Lung (tissue), 11 donors: ENCODE measurements at regions not wholly inside any gene's neighbourhood (a gene's known extent, or its start where the extent isn't known, plus 50 kb on each side); places are given as distances from the start of the nearest gene placed in this dataset.

Source experiments
- ATAC-seq: fragments of 200-7000 bp; cut with Tn5 transposase; one replicate; pipeline ENCODE4 v1.9.1; 2020; ENCODE audit warnings: moderate number of reproducible peaks; ENCODE audit not compliant: insufficient read depth, low FRiP score
- DNase-seq, 3 donors: peaks; one replicate each; pipeline ENCODE4 v3.0.0-alpha.2; 2013 to 2017
- H3K27ac ChIP-seq, 2 donors: one replicate each; pipeline ENCODE4 v1.5.1; 2013; ENCODE audit warnings: mild to moderate bottlenecking in 2 of 2, moderate library complexity in 2 of 2, control low read depth in 1 of 2, inconsistent platforms in 1 of 2, low read depth in 1 of 2, low read length in 1 of 2
- H3K27me3 ChIP-seq, 3 donors: one replicate each; pipeline ENCODE4 v1.5.1; 2013; ENCODE audit warnings: low read length in 2 of 3; ENCODE audit not compliant: control insufficient read depth in 3 of 3, insufficient read depth in 3 of 3
- H3K36me3 ChIP-seq, 4 donors: one replicate each; pipeline ENCODE4 v1.5.1; 2013; ENCODE audit warnings: low read length in 4 of 4, mild to moderate bottlenecking in 1 of 4, moderate library complexity in 1 of 4; ENCODE audit not compliant: control insufficient read depth in 4 of 4, insufficient read depth in 4 of 4
- H3K4me1 ChIP-seq, 5 donors: one replicate each; pipeline ENCODE4 v1.5.1; 2013; ENCODE audit warnings: low read length in 5 of 5, mild to moderate bottlenecking in 2 of 5, moderate library complexity in 1 of 5; ENCODE audit not compliant: control insufficient read depth in 5 of 5, insufficient read depth in 5 of 5
- H3K4me3 ChIP-seq: one replicate; pipeline ENCODE4 v1.5.1; 2013; ENCODE audit warnings: mild to moderate bottlenecking, control low read depth, moderate library complexity
- H3K9ac ChIP-seq, 2 donors: one replicate each; pipeline ENCODE4 v1.5.1; 2013; ENCODE audit warnings: low read length in 2 of 2, control low read depth in 1 of 2; ENCODE audit not compliant: insufficient read depth in 1 of 2
- H3K9me3 ChIP-seq, 4 donors: one replicate each; pipeline ENCODE4 v1.5.1; 2013; ENCODE audit warnings: low read length in 3 of 4, mild to moderate bottlenecking in 1 of 4, moderate library complexity in 1 of 4; ENCODE audit not compliant: control insufficient read depth in 4 of 4, insufficient read depth in 3 of 4
- CTCF ChIP-seq: IDR thresholded peaks from 2 replicates; pipeline ENCODE4 v1.5.1; 2012; ENCODE audit warnings: mild to moderate bottlenecking; ENCODE audit errors: control extremely low read depth, extremely low read depth
- WGBS, 2 donors: extraction: QIAGEN DNeasy Blood & Tissue Kit; methylation state at CpG; one replicate each; pipeline ENCODE4 v1.1.7; 2013; 5-methylcytosine and 5-hydroxymethylcytosine counted together
- donor health status: control.
- donor health status: control.
- donor health status: Bipolar disorder and iron deficiency.
- donor health status: healthy.
- donor health status: DM: yes; HTN: yes; CAD: no.

GRCh38 chr4:24137671-24138601, 248.1 kb upstream of the PPARGC1A start:
- ATAC-seq, result no peak
- Histone ChIP-seq H3K9ac (no peak overlapping the region), H3K27ac (no peak overlapping the region), H3K27me3 (peaks cover 0 to 3% (median 0%) of the 10 kb centered on the region in 3 donors), H3K4me1 (peaks cover 0 to 12% (median 9%) of the 10 kb centered on the region in 5 donors), H3K36me3 (no peaks in the 10 kb centered on the region), H3K9me3 (no peaks in the 10 kb centered on the region), H3K4me3 (no peak overlapping the region)
- DNase-seq, result peak; percentile 13 to 70 (median 50)
- no peak for TF ChIP-seq CTCF
- WGBS, 2 donors, result 69 to 73% methylated on average over 8 of the region's 8 CpGs

GRCh38 chr4:24131954-24132673, 242.3 kb upstream of the PPARGC1A start:
- no peak overlapping the region for H3K4me3 ChIP-seq
- WGBS, 2 donors, result 78 to 84% methylated on average over 8 of the region's 8 CpGs
- H3K27ac ChIP-seq, result no peak overlapping the region
- no peaks in the 10 kb centered on the region for H3K9me3 ChIP-seq
- H3K4me1 ChIP-seq, result peaks cover 0 to 3% (median 0%) of the 10 kb centered on the region in 5 donors
- H3K27me3 ChIP-seq, result no peaks in the 10 kb centered on the region
- DNase-seq (no peak), ATAC-seq (no peak)
- no peak for TF ChIP-seq CTCF
- H3K36me3 ChIP-seq, result no peaks in the 10 kb centered on the region
- no peak overlapping the region for H3K9ac ChIP-seq

- DNase-seq (no peak), ATAC-seq (no peak)
- Histone ChIP-seq H3K4me3 (no peak overlapping the region), H3K4me1 (no peaks in the 10 kb centered on the region), H3K27me3 (no peaks in the 10 kb centered on the region), H3K36me3 (no peaks in the 10 kb centered on the region), H3K27ac (no peak overlapping the region), H3K9me3 (no peaks in the 10 kb centered on the region), H3K9ac (no peak overlapping the region)
- 40 to 58% methylated on average over 3 of the region's 3 CpGs for WGBS, 2 donors
- no peak for TF ChIP-seq CTCF
These were observed 240.8 kb upstream of the PPARGC1A start for GRCh38 chr4:24130637-24131036.
